ENCODE measurements at regions not wholly inside any gene's neighbourhood (a gene's known extent, or its start where the extent isn't known, plus 50 kb on each side); places are given as distances from the start of the nearest gene placed in this dataset.

DNA sequence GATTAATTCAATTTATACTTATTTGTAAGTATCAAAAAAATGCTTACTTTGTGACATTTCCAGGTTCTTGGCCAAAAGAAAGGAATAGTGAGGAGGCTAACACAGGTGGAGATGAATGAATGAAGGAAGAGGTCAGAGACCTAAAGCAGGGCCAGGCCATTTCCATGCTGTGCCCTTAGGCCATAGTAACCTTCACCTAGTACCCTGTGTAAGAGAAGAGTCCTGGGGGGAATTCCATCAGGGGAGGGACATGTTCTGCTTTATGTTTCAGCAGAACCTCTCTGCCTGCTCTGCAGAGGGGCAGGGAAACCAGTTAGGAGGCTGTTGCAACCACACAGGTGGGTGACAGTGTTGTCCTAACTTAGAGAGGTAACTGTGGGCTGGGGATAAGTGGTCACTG is 204.2 kb upstream of the CDH20 start:
- Histone ChIP-seq H3K9me3 (ENCODE audit: control insufficient read depth, insufficient read depth, low read length) (no peaks in the 10 kb centered on the region), H3K4me3 (ENCODE audit: low read length) (no peak overlapping the region), H3K36me3 (ENCODE audit: control insufficient read depth, insufficient read depth, low read length) (no peaks in the 10 kb centered on the region), H3K27ac (ENCODE audit: low read length) (no peak overlapping the region), H3K4me1 (ENCODE audit: control insufficient read depth, insufficient read depth, low read length) (no peaks in the 10 kb centered on the region), H3K27me3 (ENCODE audit: control insufficient read depth, insufficient read depth, low read length) (no peaks in the 10 kb centered on the region)
- intact Hi-C loops (cut with micrococcal nuclease): no loop called here
- Mint-ChIP-seq H3K9me3 (peaks cover 2 to 3% of the 10 kb centered on the region in 2 donors), H3K4me3 (no peak overlapping the region), H3K27ac (no peak overlapping the region), H3K36me3 (no peaks in the 10 kb centered on the region), H3K4me1 (no peaks in the 10 kb centered on the region), H3K27me3 (ENCODE audit: low read depth in 2 of 2) (no peaks in the 10 kb centered on the region)
- no peak for TF ChIP-seq CTCF (IDR thresholded peaks at IDR 0.05)
- ATAC-seq (no peak), DNase-seq (no peak)

DNA sequence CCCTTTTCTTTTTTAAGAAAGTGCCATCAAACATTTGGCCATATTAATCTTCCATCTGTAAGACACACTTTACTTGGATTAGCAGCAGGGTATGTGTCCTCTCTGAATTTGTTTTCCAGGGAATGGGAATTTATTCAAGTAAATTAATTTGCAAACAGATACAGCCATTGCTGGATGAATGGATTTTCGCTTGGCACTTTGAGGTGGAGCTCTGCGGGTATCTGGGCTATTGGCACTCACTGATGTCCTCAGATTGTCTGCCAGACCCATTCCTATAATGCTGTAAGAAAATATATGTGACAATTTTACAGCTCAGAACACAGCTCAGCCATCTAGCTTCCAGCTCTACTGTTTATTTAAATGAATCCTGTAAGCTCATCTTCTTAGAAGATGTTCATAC is 201.2 kb upstream of the CDH20 start:
- intact Hi-C loops (cut with micrococcal nuclease): no loop called here
- H3K36me3 ChIP-seq (ENCODE audit: control insufficient read depth, insufficient read depth, low read length): no peaks in the 10 kb centered on the region
- 86% methylated on average over 2 of the region's 2 CpGs for WGBS (ENCODE audit: insufficient coverage)
- no peaks in the 10 kb centered on the region for H3K9me3 ChIP-seq (ENCODE audit: control insufficient read depth, insufficient read depth, low read length)
- Mint-ChIP-seq H3K4me3 (no peak overlapping the region), H3K4me1 (no peaks in the 10 kb centered on the region), H3K9me3 (peaks cover 2 to 3% of the 10 kb centered on the region in 2 donors), H3K27ac (no peak overlapping the region), H3K36me3 (no peaks in the 10 kb centered on the region), H3K27me3 (ENCODE audit: low read depth in 2 of 2) (no peaks in the 10 kb centered on the region)
- DNase-seq (no peak), ATAC-seq (no peak)
- H3K4me1 ChIP-seq (ENCODE audit: control insufficient read depth, insufficient read depth, low read length): no peaks in the 10 kb centered on the region
- no peak overlapping the region for H3K27ac ChIP-seq (ENCODE audit: low read length)
- no peak for TF ChIP-seq CTCF (IDR thresholded peaks at IDR 0.05)
- H3K27me3 ChIP-seq (ENCODE audit: control insufficient read depth, insufficient read depth, low read length): no peaks in the 10 kb centered on the region
- H3K4me3 ChIP-seq (ENCODE audit: low read length): no peak overlapping the region

GRCh38 chr18:61133783-61134182 is 199.4 kb upstream of the CDH20 start:
- intact Hi-C loops (cut with micrococcal nuclease): no loop called here
- no peaks in the 10 kb centered on the region for H3K36me3 Mint-ChIP-seq

More at GRCh38 chr18:61133783-61134182, 199.4 kb upstream of the CDH20 start:
- no peaks in the 10 kb centered on the region for H3K4me1 Mint-ChIP-seq
- ATAC-seq (no peak), DNase-seq (no peak)
- Histone ChIP-seq H3K27me3 (ENCODE audit: control insufficient read depth, insufficient read depth, low read length) (no peaks in the 10 kb centered on the region), H3K4me1 (ENCODE audit: control insufficient read depth, insufficient read depth, low read length) (no peaks in the 10 kb centered on the region), H3K9me3 (ENCODE audit: control insufficient read depth, insufficient read depth, low read length) (no peaks in the 10 kb centered on the region), H3K27ac (ENCODE audit: low read length) (no peak overlapping the region), H3K36me3 (ENCODE audit: control insufficient read depth, insufficient read depth, low read length) (no peaks in the 10 kb centered on the region), H3K4me3 (ENCODE audit: low read length) (no peak overlapping the region)
- no peaks in the 10 kb centered on the region for H3K27me3 Mint-ChIP-seq (ENCODE audit: low read depth in 2 of 2)
- WGBS (ENCODE audit: insufficient coverage): 20% methylated on average over 1 of the region's 2 CpGs
- peaks cover 3 to 4% of the 10 kb centered on the region in 2 donors for H3K9me3 Mint-ChIP-seq
- H3K4me3 Mint-ChIP-seq: no peak overlapping the region
- TF ChIP-seq CTCF (IDR thresholded peaks at IDR 0.05): no peak
- no peak overlapping the region for H3K27ac Mint-ChIP-seq
